Glutamatergic neuron (in vitro differentiated cells): ENCODE measurements at regions not wholly inside any gene's neighbourhood (a gene's known extent, or its start where the extent isn't known, plus 50 kb on each side); places are given as distances from the start of the nearest gene placed in this dataset.
A peak's percentile ranks its signal among the peaks of the same experiment; 100 is the strongest.

Experiments used
- DNase-seq: peaks from one replicate; pipeline ENCODE4 v3.0.0; 2022
- H3K27ac Mint-ChIP-seq: one replicate; pipeline ENCODE4 v1.8.0; 2020; ENCODE audit warnings: mild to moderate bottlenecking, mixed read lengths, inconsistent platforms; ENCODE audit not compliant: unreplicated experiment
- H3K27me3 Mint-ChIP-seq: one replicate; pipeline ENCODE4 v1.8.0; 2020; ENCODE audit warnings: mild to moderate bottlenecking, moderate library complexity, mixed read lengths, inconsistent platforms; ENCODE audit not compliant: unreplicated experiment
- H3K36me3 Mint-ChIP-seq: one replicate; pipeline ENCODE4 v1.8.0; 2020; ENCODE audit warnings: mild to moderate bottlenecking, mixed read lengths, inconsistent platforms; ENCODE audit not compliant: unreplicated experiment
- H3K4me1 Mint-ChIP-seq: one replicate; pipeline ENCODE4 v1.8.0; 2020; ENCODE audit warnings: mild to moderate bottlenecking, low read depth, mixed read lengths, inconsistent platforms; ENCODE audit not compliant: unreplicated experiment
- H3K4me3 Mint-ChIP-seq: one replicate; pipeline ENCODE4 v1.8.0; 2020; ENCODE audit warnings: mild to moderate bottlenecking, mixed read lengths, inconsistent platforms; ENCODE audit not compliant: unreplicated experiment
- H3K9me3 Mint-ChIP-seq: one replicate; pipeline ENCODE4 v1.8.0; 2020; ENCODE audit warnings: mild to moderate bottlenecking, moderate library complexity, mixed read lengths, inconsistent platforms; ENCODE audit not compliant: unreplicated experiment
- TF ChIP-seq, protein P1 (sequence below): fragments of 200-600 bp; sonication (generic); IDR thresholded peaks from one replicate; pipeline ENCODE4 v1.5.0; 2021; ENCODE audit not compliant: partially characterized antibody, unreplicated experiment

DNA sequence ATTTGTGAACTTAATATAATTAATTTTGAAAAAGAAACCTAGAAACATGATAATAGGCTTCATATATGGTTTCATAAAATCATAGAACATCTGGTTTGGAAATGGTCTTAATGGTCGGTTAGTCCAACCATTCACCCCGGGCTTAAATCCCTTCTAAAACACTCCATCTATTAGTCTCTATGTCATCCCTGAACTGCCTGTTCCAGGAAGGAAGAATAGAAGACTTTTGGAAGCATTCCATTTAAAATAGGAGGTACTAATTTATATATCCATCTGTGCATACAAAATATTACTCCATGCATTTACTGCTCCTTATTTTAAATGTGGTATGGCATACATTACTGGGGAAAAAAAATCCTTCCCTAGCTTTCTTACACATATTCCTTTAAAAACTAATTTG, 262.2 kb upstream of the DDX53 start:
- TF ChIP-seq, protein P1, sequence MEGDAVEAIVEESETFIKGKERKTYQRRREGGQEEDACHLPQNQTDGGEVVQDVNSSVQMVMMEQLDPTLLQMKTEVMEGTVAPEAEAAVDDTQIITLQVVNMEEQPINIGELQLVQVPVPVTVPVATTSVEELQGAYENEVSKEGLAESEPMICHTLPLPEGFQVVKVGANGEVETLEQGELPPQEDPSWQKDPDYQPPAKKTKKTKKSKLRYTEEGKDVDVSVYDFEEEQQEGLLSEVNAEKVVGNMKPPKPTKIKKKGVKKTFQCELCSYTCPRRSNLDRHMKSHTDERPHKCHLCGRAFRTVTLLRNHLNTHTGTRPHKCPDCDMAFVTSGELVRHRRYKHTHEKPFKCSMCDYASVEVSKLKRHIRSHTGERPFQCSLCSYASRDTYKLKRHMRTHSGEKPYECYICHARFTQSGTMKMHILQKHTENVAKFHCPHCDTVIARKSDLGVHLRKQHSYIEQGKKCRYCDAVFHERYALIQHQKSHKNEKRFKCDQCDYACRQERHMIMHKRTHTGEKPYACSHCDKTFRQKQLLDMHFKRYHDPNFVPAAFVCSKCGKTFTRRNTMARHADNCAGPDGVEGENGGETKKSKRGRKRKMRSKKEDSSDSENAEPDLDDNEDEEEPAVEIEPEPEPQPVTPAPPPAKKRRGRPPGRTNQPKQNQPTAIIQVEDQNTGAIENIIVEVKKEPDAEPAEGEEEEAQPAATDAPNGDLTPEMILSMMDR, result no peak
- Mint-ChIP-seq H3K36me3 (no peaks in the 10 kb centered on the region), H3K27me3 (no peaks in the 10 kb centered on the region), H3K27ac (no peak overlapping the region), H3K4me1 (peaks cover 3% of the 10 kb centered on the region), H3K4me3 (no peak overlapping the region), H3K9me3 (no peaks in the 10 kb centered on the region)
- no peak for DNase-seq

DNA sequence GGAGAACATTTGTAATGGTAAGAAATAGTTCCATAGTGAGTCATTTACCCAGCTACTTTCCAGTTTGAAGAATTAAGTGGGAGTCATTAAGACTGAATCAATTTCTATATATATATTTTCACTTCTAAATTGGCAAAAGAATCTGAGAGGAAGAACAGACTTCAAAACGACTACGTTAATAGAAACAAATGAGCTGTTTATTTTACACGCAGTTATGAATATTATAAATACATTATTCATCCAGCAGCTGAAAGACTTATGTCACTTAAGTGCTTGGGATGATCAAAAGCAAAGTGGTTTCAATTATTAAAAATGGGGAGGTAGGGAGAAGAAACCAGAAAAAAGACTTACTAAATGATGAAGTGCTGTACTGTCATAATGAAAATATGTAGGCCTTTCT, 260.5 kb upstream of the DDX53 start:
- Mint-ChIP-seq H3K4me1 (peaks cover 4% of the 10 kb centered on the region), H3K4me3 (no peak overlapping the region), H3K27me3 (no peaks in the 10 kb centered on the region), H3K27ac (no peak overlapping the region), H3K36me3 (no peaks in the 10 kb centered on the region), H3K9me3 (no peaks in the 10 kb centered on the region)
- TF ChIP-seq, protein P1, result no peak
- no peak for DNase-seq

DNA sequence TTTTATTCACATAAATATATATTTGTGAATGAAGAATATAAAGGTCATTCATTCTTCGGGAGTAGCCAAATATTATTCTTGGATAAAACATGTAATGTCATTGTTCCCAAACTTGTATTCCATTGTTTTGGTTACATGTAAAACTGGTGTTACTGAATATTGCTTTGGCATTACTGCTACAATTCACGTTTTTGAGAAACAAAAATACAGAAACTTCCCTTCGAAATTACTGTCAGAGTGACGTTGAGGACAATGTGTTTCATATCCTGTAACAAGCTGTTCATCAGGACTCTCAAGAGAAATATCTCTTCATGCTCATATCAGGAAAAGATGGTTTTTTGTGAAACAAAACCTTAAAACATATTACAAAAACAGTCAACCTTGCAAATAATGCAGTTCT, 258.9 kb upstream of the DDX53 start:
- H3K4me3 Mint-ChIP-seq, result no peak overlapping the region
- H3K27ac Mint-ChIP-seq, result no peak overlapping the region
- H3K36me3 Mint-ChIP-seq, result no peaks in the 10 kb centered on the region
- no peaks in the 10 kb centered on the region for H3K9me3 Mint-ChIP-seq
- peaks cover 11% of the 10 kb centered on the region for H3K4me1 Mint-ChIP-seq
- H3K27me3 Mint-ChIP-seq, result no peaks in the 10 kb centered on the region
- TF ChIP-seq, protein P1, result no peak
- DNase-seq, result no peak

DNA sequence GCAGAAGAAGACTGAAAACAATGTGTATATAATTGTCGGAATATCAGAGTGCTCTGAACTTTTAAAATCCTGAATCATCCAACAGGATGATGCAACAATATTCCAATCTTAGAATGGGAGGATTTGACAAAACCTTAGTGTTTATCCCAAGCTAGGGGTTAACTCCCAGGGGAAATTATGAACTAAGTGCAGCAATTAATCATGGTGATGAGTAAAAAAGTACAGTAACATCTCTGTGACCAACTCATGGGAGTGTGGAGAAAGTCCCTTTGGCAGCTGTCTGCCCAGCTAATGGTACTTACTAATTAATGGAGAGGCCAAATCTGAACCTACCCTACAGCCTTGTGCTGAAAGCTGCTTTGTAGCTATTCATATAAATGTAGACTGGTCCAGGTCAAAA, 257.6 kb upstream of the DDX53 start:
- Mint-ChIP-seq H3K9me3 (no peaks in the 10 kb centered on the region), H3K36me3 (no peaks in the 10 kb centered on the region), H3K4me1 (peaks cover 11% of the 10 kb centered on the region), H3K27ac (peak overlapping the region; percentile 88), H3K4me3 (peak overlapping the region; percentile 59), H3K27me3 (no peaks in the 10 kb centered on the region)
- DNase-seq, result peak; percentile 16
- TF ChIP-seq, protein P1, result no peak

DNA sequence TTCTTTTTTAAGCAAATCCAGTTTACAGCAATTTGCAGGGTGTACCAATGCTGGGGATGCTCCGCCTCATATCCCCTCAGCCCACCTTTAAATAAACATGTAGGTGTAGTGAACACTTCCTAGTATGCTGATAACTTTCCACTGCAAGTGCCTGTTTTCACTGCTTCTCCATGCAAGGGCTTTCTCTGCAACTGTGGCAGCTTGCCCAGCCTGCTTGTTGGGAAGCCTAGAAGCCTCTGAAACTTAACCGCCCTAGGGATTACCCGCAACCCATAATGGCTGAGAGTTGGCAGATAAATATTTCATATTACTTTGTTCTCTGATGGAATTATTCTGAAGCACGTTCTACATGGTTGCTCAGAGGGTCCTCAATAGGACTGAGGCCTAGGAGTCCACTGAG, 253.7 kb upstream of the DDX53 start:
- DNase-seq, result no peak
- no peaks in the 10 kb centered on the region for H3K36me3 Mint-ChIP-seq
- no peaks in the 10 kb centered on the region for H3K9me3 Mint-ChIP-seq
- no peak overlapping the region for H3K4me3 Mint-ChIP-seq
- no peak overlapping the region for H3K27ac Mint-ChIP-seq
- H3K4me1 Mint-ChIP-seq, result peaks cover 18% of the 10 kb centered on the region
- H3K27me3 Mint-ChIP-seq, result no peaks in the 10 kb centered on the region
- TF ChIP-seq, protein P1, result no peak
